ENCODE measurements at regions not wholly inside any gene's neighbourhood (a gene's known extent, or its start where the extent isn't known, plus 50 kb on each side); places are given as distances from the start of the nearest gene placed in this dataset.
A peak's percentile ranks its signal among the peaks of the same experiment; 100 is the strongest.

GRCh38 chr11:128238521-128239265, 348.7 kb downstream of the ETS1 start:
- no CpG with 5 or more reads among the region's 1 CpG for WGBS (ENCODE audit: insufficient coverage)
- no peaks in the 10 kb centered on the region for H3K9me3 ChIP-seq (ENCODE audit: control insufficient read depth, insufficient read depth, low read length)
- no peak for DNase-seq (ENCODE audit: low read depth in 4 of 6, low spot score in 6 of 6)
- no peak overlapping the region for H3K27ac ChIP-seq (ENCODE audit: low read depth, low read length)
- no peaks in the 10 kb centered on the region for H3K27me3 ChIP-seq (ENCODE audit: control insufficient read depth, insufficient read depth, low read length)
- H3K4me3 ChIP-seq (ENCODE audit: low read depth, low read length), result no peak overlapping the region
- H3K4me1 ChIP-seq (ENCODE audit: control insufficient read depth, insufficient read depth, low read length), result peaks cover 4% of the 10 kb centered on the region
- H3K36me3 ChIP-seq (ENCODE audit: control insufficient read depth, insufficient read depth, low read length), result no peaks in the 10 kb centered on the region

- WGBS (ENCODE audit: insufficient coverage), result 96% methylated on average over 45 of the region's 49 CpGs
- H3K9me3 ChIP-seq (ENCODE audit: control insufficient read depth, insufficient read depth, low read length), result no peaks in the 10 kb centered on the region
- H3K27me3 ChIP-seq (ENCODE audit: control insufficient read depth, insufficient read depth, low read length), result no peaks in the 10 kb centered on the region
- no peak overlapping the region for H3K4me3 ChIP-seq (ENCODE audit: low read depth, low read length)
- peaks cover 4% of the 10 kb centered on the region for H3K4me1 ChIP-seq (ENCODE audit: control insufficient read depth, insufficient read depth, low read length)
- no peak overlapping the region for H3K27ac ChIP-seq (ENCODE audit: low read depth, low read length)
- no peaks in the 10 kb centered on the region for H3K36me3 ChIP-seq (ENCODE audit: control insufficient read depth, insufficient read depth, low read length)
- DNase-seq (ENCODE audit: low read depth in 4 of 6, low spot score in 6 of 6), result no peak
Measured at GRCh38 chr11:128236506-128237498, 350.6 kb downstream of the ETS1 start.

DNA sequence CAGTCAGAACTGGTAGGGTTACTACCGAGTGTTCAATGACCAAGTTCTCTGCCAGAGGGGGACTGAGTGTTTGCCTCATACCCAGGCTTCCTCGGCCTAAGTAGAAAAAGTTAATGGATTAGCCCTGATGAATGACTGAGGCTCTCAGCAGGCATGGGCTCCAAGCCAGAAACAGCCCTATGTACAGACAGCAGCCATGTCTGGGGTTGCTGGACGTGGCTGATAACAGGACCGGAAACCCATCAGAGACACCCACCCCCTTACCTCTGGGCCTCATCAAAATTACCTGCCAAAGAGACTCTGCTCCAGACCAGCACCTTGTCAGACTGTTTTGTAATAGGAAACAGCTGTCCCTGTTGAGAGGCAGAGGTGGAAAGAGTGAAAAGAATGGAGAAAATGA, 351.4 kb downstream of the ETS1 start:
- Histone ChIP-seq H3K9me3 (ENCODE audit: control insufficient read depth, insufficient read depth, low read length) (no peaks in the 10 kb centered on the region), H3K4me3 (ENCODE audit: low read depth, low read length) (no peak overlapping the region), H3K27me3 (ENCODE audit: control insufficient read depth, insufficient read depth, low read length) (no peaks in the 10 kb centered on the region), H3K27ac (ENCODE audit: low read depth, low read length) (no peak overlapping the region), H3K4me1 (ENCODE audit: control insufficient read depth, insufficient read depth, low read length) (peaks cover 4% of the 10 kb centered on the region), H3K36me3 (ENCODE audit: control insufficient read depth, insufficient read depth, low read length) (no peaks in the 10 kb centered on the region)
- 29% methylated on average over 2 of the region's 4 CpGs for WGBS (ENCODE audit: insufficient coverage)
- DNase-seq (ENCODE audit: low read depth in 4 of 6, low spot score in 6 of 6), result peak in 2 of 6 donors; percentile 35 to 51

GRCh38 chr11:128235426-128235825, 351.9 kb downstream of the ETS1 start:
- Histone ChIP-seq H3K36me3 (ENCODE audit: control insufficient read depth, insufficient read depth, low read length) (no peaks in the 10 kb centered on the region), H3K4me3 (ENCODE audit: low read depth, low read length) (no peak overlapping the region), H3K27me3 (ENCODE audit: control insufficient read depth, insufficient read depth, low read length) (no peaks in the 10 kb centered on the region), H3K4me1 (ENCODE audit: control insufficient read depth, insufficient read depth, low read length) (peaks cover 4% of the 10 kb centered on the region), H3K9me3 (ENCODE audit: control insufficient read depth, insufficient read depth, low read length) (no peaks in the 10 kb centered on the region), H3K27ac (ENCODE audit: low read depth, low read length) (no peak overlapping the region)
- peak in 1 of 6 donors; percentile 35 for DNase-seq (ENCODE audit: low read depth in 4 of 6, low spot score in 6 of 6)
- no CpG with 5 or more reads among the region's 3 CpGs for whole genome bisulfite sequencing (ENCODE audit: insufficient coverage)

GRCh38 chr11:128234143-128234542, 353.2 kb downstream of the ETS1 start:
- Histone ChIP-seq H3K9me3 (ENCODE audit: control insufficient read depth, insufficient read depth, low read length) (no peaks in the 10 kb centered on the region), H3K27me3 (ENCODE audit: control insufficient read depth, insufficient read depth, low read length) (no peaks in the 10 kb centered on the region), H3K4me1 (ENCODE audit: control insufficient read depth, insufficient read depth, low read length) (peaks cover 4% of the 10 kb centered on the region), H3K36me3 (ENCODE audit: control insufficient read depth, insufficient read depth, low read length) (no peaks in the 10 kb centered on the region), H3K4me3 (ENCODE audit: low read depth, low read length) (no peak overlapping the region), H3K27ac (ENCODE audit: low read depth, low read length) (no peak overlapping the region)
- no CpG with 5 or more reads among the region's 6 CpGs for WGBS (ENCODE audit: insufficient coverage)
- DNase-seq (ENCODE audit: low read depth in 4 of 6, low spot score in 6 of 6), result no peak

DNA sequence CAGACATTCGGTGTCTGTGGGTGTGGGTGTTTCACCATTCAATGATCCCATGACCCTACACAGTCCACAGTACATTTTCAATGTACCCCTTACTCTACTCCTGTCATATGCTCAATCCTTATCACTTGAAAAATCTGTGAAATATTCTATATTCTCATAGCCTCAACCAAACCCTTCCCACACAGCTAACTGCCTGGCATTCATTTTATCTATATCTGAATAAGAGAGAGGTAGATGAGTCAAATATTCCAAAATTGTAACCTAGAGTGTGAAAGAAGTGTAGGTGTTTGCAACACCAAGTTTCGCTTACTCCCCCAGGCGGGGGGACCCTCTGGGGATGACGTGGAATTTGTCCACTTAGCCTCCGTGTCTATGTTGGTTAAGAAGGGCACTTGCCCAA, 354.8 kb downstream of the ETS1 start:
- Histone ChIP-seq H3K27me3 (ENCODE audit: control insufficient read depth, insufficient read depth, low read length) (no peaks in the 10 kb centered on the region), H3K9me3 (ENCODE audit: control insufficient read depth, insufficient read depth, low read length) (no peaks in the 10 kb centered on the region), H3K4me1 (ENCODE audit: control insufficient read depth, insufficient read depth, low read length) (peaks cover 4% of the 10 kb centered on the region), H3K27ac (ENCODE audit: low read depth, low read length) (no peak overlapping the region), H3K4me3 (ENCODE audit: low read depth, low read length) (no peak overlapping the region), H3K36me3 (ENCODE audit: control insufficient read depth, insufficient read depth, low read length) (no peaks in the 10 kb centered on the region)
- DNase-seq (ENCODE audit: low read depth in 4 of 6, low spot score in 6 of 6), result no peak
- WGBS (ENCODE audit: insufficient coverage), result no CpG with 5 or more reads among the region's 5 CpGs

- H3K27me3 ChIP-seq (ENCODE audit: control insufficient read depth, insufficient read depth, low read length), result no peaks in the 10 kb centered on the region
- no CpG with 5 or more reads among the region's 4 CpGs for WGBS (ENCODE audit: insufficient coverage)
Measured at GRCh38 chr11:128231845-128232410, 355.4 kb downstream of the ETS1 start.

DNA sequence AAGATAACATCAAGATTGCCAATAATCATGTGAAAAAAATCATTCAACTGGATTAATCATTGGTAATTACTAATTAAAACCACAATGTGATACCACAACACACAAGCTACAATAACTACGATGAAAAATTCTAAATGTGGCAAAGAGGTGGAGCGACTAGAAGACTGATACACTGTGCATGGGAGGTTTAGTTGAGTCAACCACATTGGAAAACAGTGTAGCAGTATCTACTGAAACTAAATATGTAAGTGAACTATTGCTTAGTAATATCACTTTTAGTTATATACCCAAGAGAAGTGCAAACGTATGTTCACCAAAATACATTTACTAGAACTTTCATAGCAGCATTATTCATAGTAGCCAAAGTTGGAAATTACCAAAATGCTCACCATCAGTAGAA, 359.9 kb downstream of the ETS1 start:
- DNase-seq (ENCODE audit: low read depth in 4 of 6, low spot score in 6 of 6), result no peak
- WGBS (ENCODE audit: insufficient coverage), result no CpG with 5 or more reads among the region's 3 CpGs
- H3K4me1 ChIP-seq (ENCODE audit: control insufficient read depth, insufficient read depth, low read length), result no peaks in the 10 kb centered on the region
- H3K27me3 ChIP-seq (ENCODE audit: control insufficient read depth, insufficient read depth, low read length), result no peaks in the 10 kb centered on the region
- no peaks in the 10 kb centered on the region for H3K9me3 ChIP-seq (ENCODE audit: control insufficient read depth, insufficient read depth, low read length)
- no peaks in the 10 kb centered on the region for H3K36me3 ChIP-seq (ENCODE audit: control insufficient read depth, insufficient read depth, low read length)
- no peak overlapping the region for H3K27ac ChIP-seq (ENCODE audit: low read depth, low read length)
- no peak overlapping the region for H3K4me3 ChIP-seq (ENCODE audit: low read depth, low read length)

More at GRCh38 chr11:128231845-128232410, 355.4 kb downstream of the ETS1 start:
- no peak for DNase-seq (ENCODE audit: low read depth in 4 of 6, low spot score in 6 of 6)
- H3K4me3 ChIP-seq (ENCODE audit: low read depth, low read length), result no peak overlapping the region
- no peak overlapping the region for H3K27ac ChIP-seq (ENCODE audit: low read depth, low read length)
- no peaks in the 10 kb centered on the region for H3K36me3 ChIP-seq (ENCODE audit: control insufficient read depth, insufficient read depth, low read length)
- H3K9me3 ChIP-seq (ENCODE audit: control insufficient read depth, insufficient read depth, low read length), result no peaks in the 10 kb centered on the region
- peaks cover 4% of the 10 kb centered on the region for H3K4me1 ChIP-seq (ENCODE audit: control insufficient read depth, insufficient read depth, low read length)

- H3K4me1 ChIP-seq (ENCODE audit: control insufficient read depth, insufficient read depth, low read length), result no peaks in the 10 kb centered on the region
- no peaks in the 10 kb centered on the region for H3K27me3 ChIP-seq (ENCODE audit: control insufficient read depth, insufficient read depth, low read length)
- no peaks in the 10 kb centered on the region for H3K9me3 ChIP-seq (ENCODE audit: control insufficient read depth, insufficient read depth, low read length)
- H3K36me3 ChIP-seq (ENCODE audit: control insufficient read depth, insufficient read depth, low read length), result no peaks in the 10 kb centered on the region
- H3K4me3 ChIP-seq (ENCODE audit: low read depth, low read length), result no peak overlapping the region
- no peak overlapping the region for H3K27ac ChIP-seq (ENCODE audit: low read depth, low read length)
- DNase-seq (ENCODE audit: low read depth in 4 of 6, low spot score in 6 of 6), result no peak
- 67% methylated on average over 3 of the region's 7 CpGs for WGBS (ENCODE audit: insufficient coverage)
Measured at GRCh38 chr11:128226106-128226716, 361.1 kb downstream of the ETS1 start.
